Activated CD4-positive, alpha-beta memory T cell treated with anti-CD3 and anti-CD28 coated beads for 36 hours (primary cell): ENCODE measurements at regions not wholly inside any gene's neighbourhood (a gene's known extent, or its start where the extent isn't known, plus 50 kb on each side); places are given as distances from the start of the nearest gene placed in this dataset.

Experiments
- CTCF ChIA-PET: fragments of 350-600 bp; sonication (Branson Sonifier 250); formaldehyde crosslinking; loops from one replicate; lab custom pipeline; 2021; ENCODE audit warnings: antibody characterized with exemption, inconsistent platforms; lab: Charles Lee
- POLR2A ChIA-PET: fragments of 350-600 bp; sonication (Branson Sonifier 250); formaldehyde crosslinking; loops from one replicate; lab custom pipeline; 2021; ENCODE audit warnings: antibody characterized with exemption; lab: Charles Lee
- DNase-seq: peaks from one replicate; pipeline ENCODE4 v3.0.0-alpha.2; 2020
- H3K27ac Mint-ChIP-seq: one replicate; pipeline ENCODE4 v1.8.0; 2021; ENCODE audit warnings: mixed read lengths
- H3K27me3 Mint-ChIP-seq: one replicate; pipeline ENCODE4 v1.8.0; 2021; ENCODE audit warnings: mixed read lengths
- H3K36me3 Mint-ChIP-seq: one replicate; pipeline ENCODE4 v1.8.0; 2021; ENCODE audit warnings: mixed read lengths
- H3K4me1 Mint-ChIP-seq: one replicate; pipeline ENCODE4 v1.8.0; 2021; ENCODE audit warnings: low read depth, mixed read lengths
- H3K4me3 Mint-ChIP-seq: one replicate; pipeline ENCODE4 v1.8.0; 2021; ENCODE audit warnings: mild to moderate bottlenecking, mixed read lengths
- H3K9me3 Mint-ChIP-seq: one replicate; pipeline ENCODE4 v1.8.0; 2021; ENCODE audit warnings: mixed read lengths
- intact Hi-C: fragments of 100-400 bp; cut with micrococcal nuclease; formaldehyde crosslinking; loops from one replicate; pipeline ENCODE4 v1.15.1; 2023

DNA sequence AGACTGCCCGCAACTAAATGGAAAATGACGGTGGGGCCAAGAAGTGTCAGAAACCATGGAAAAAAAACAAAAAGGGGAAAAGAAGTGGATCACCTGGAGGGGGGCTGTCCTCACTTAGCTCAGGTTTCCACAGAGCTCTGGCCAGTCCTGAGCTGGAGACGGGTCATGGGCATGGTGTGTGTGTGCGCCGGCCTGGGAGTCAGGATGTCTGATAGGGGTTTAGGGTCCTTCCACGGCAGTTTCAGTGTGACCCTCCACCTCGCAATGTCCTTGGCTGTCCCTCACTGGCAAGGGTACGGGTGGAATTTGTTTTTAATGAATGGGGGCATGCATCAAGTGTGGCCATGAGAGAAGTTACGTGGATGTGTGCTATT is 133.2 kb upstream of the MEIS1 start:
- ChIA-PET CTCF (no interaction called here), POLR2A (no interaction called here)
- H3K4me1 Mint-ChIP-seq: no peaks in the 10 kb centered on the region
- H3K27ac Mint-ChIP-seq: no peak overlapping the region
- H3K27me3 Mint-ChIP-seq: no peaks in the 10 kb centered on the region
- H3K36me3 Mint-ChIP-seq: no peaks in the 10 kb centered on the region
- no peak overlapping the region for H3K4me3 Mint-ChIP-seq
- DNase-seq: no peak
- no peaks in the 10 kb centered on the region for H3K9me3 Mint-ChIP-seq
- intact Hi-C loops: no loop called here

DNA sequence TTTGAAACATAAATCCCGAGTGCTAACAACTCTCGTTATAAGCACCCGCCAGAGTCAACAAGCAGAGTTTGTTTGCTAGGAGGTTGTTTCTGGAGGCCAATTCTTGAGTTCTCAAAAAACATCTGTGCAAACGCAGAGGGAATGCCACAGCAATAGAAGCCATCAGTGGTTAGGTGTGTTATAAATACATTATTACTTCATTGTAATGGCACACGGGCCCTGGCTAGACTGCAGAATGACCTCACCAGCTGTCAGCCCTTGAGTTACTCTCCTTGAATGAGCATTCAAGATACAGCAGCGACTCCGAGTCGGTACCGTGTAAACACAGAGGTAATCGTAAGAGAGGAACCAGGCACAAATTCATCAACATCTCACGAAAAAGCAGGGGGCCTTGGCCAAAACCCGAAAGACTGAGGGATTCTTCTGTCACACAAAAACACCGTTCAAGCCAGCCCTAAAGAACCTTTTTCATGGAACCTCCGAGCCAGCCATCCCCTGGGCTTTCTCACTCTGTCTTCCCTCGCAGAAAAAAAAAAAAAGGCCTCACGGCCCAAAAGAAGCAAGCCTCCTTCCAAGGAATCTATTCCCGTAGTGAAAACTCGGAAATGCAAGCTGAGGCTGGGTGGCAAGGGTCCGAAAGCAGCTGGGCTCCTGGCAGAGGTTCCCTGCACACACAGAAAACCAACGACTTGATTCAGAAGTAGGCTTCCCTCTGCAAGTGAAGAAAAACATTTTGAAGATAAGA is 133.7 kb upstream of the MEIS1 start:
- Mint-ChIP-seq H3K9me3 (no peaks in the 10 kb centered on the region), H3K4me1 (no peaks in the 10 kb centered on the region), H3K27me3 (no peaks in the 10 kb centered on the region), H3K36me3 (no peaks in the 10 kb centered on the region), H3K4me3 (no peak overlapping the region), H3K27ac (no peak overlapping the region)
- intact Hi-C loops: no loop called here
- no peak for DNase-seq
- POLR2A ChIA-PET: no interaction called here
- CTCF ChIA-PET: no interaction called here

DNA sequence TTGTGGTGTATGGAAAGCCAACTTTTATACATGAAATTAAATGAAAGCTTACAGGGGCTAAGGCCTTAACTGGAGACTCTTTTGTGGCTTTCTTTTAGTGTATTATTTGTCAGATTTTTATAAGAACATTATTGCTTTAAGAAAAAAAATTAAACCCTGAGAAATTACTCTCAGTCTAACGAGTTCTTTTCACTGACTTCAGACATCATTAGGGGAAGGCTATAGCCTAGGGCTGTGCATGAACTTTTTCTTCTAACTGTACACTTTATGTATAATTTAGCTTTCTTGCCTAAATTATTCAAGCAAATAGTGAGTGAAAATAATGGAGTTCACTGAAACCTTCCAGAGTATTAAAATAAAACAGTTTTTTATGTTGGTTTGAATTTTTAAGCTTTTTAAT is 151.1 kb upstream of the MEIS1 start:
- intact Hi-C loops: no loop called here
- CTCF ChIA-PET: no interaction called here
- H3K27me3 Mint-ChIP-seq: no peaks in the 10 kb centered on the region
- H3K36me3 Mint-ChIP-seq: no peaks in the 10 kb centered on the region
- no peak for DNase-seq
- POLR2A ChIA-PET: no interaction called here
- H3K4me1 Mint-ChIP-seq: no peaks in the 10 kb centered on the region
- H3K9me3 Mint-ChIP-seq: peaks cover 2% of the 10 kb centered on the region
- no peak overlapping the region for H3K4me3 Mint-ChIP-seq
- no peak overlapping the region for H3K27ac Mint-ChIP-seq

DNA sequence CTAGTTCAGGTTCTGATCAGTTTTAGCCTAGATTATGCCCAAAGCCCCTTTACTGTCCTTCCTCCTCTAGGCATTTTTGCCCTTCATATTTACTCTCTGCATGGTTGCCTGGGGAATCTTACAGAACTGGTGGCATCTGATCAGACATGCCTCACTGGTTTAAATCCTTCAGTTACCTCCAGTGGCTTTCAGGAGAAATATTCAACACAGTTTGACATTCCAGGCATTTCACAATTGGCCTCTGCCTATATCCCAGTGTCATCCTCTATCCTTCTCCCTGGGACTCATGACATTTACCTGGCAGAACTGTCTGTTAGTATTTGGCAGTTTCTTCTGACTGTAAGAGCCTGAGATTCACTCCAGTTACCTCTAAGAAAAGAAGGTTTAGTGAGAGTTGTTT is 152.9 kb upstream of the MEIS1 start:
- Mint-ChIP-seq H3K27ac (no peak overlapping the region), H3K4me3 (no peak overlapping the region), H3K27me3 (no peaks in the 10 kb centered on the region), H3K4me1 (no peaks in the 10 kb centered on the region), H3K36me3 (no peaks in the 10 kb centered on the region), H3K9me3 (no peaks in the 10 kb centered on the region)
- ChIA-PET CTCF (no interaction called here), POLR2A (no interaction called here)
- intact Hi-C loops: no loop called here
- no peak for DNase-seq

DNA sequence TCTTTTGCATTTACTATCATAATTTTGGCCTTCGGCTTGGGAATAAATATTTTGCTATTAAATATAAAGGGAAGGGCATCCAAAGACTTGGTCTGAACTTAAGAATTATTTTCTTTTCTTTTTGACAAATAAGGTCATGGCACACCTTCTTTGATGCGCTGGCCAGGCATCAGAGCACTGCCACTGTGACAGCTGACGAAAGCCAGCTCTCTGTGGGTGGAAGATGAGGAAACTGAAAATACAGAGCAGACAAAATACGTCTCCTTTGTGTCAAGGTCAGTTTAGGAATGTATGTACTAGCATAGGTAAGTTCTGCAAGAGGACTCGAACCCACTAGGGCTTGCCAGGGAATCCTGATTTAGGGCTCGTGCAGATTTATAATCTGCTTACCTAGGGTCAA is 155.9 kb upstream of the MEIS1 start:
- POLR2A ChIA-PET: no interaction called here
- H3K4me1 Mint-ChIP-seq: no peaks in the 10 kb centered on the region
- no peak overlapping the region for H3K27ac Mint-ChIP-seq
- no peaks in the 10 kb centered on the region for H3K9me3 Mint-ChIP-seq
- no peak for DNase-seq
- no peak overlapping the region for H3K4me3 Mint-ChIP-seq
- CTCF ChIA-PET: no interaction called here
- H3K27me3 Mint-ChIP-seq: no peaks in the 10 kb centered on the region
- intact Hi-C loops: no loop called here
- no peaks in the 10 kb centered on the region for H3K36me3 Mint-ChIP-seq

DNA sequence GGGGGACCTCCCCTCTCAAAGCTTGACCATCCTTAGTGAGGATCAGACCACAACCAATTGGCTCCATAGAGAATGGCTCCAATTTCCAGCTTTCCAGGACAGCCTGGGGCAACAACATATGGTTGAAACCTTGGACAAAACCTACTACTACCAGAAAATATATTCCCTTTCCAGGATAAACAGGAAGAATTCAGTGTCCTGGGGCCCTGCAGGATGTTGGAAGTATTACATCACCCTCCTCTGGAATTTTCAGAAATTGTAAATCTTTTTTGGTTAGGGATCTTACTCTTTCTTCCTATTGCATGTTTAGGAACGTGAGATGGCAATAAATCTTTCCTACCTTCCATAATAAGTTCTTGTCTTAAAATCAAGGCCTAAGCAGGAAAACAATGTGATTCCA is 158.9 kb upstream of the MEIS1 start:
- no peak overlapping the region for H3K27ac Mint-ChIP-seq
- H3K4me3 Mint-ChIP-seq: no peak overlapping the region
- H3K9me3 Mint-ChIP-seq: no peaks in the 10 kb centered on the region
- no peak for DNase-seq
- H3K4me1 Mint-ChIP-seq: no peaks in the 10 kb centered on the region
- ChIA-PET CTCF (no interaction called here), POLR2A (no interaction called here)
- intact Hi-C loops: no loop called here
- H3K36me3 Mint-ChIP-seq: no peaks in the 10 kb centered on the region
- H3K27me3 Mint-ChIP-seq: no peaks in the 10 kb centered on the region

DNA sequence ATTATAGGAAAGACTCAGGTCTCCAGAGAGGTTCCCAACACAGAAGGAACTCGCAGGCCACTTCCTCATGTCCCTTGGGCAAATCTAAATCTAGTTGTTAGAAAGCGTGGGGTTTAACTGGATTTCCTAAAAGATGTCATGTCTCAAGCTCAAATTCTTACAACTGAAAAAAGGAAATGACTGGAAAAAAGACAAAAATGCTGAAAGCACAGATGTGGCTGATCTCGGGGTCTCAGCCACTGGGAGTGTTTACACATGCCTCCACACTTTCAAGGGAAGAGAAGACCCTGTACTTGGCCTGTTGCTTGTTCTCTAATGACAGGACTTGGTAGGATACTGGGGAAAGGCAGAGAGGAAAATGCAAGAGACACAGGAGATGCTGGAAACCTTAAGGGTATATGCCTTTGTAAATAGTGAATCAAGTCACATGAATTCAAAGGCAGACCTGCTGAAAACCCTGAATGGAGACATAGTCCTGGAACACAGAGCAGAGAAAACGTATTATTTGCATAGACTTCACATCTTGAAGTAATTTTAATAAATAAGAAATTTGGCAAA is 160.9 kb upstream of the MEIS1 start:
- no peak overlapping the region for H3K27ac Mint-ChIP-seq
- ChIA-PET CTCF (interaction anchor here (0.7 kb wide), 1 partner anchor 8 kb away, joined by 3 read pairs; no protein-coding TSS in a partner anchor), POLR2A (no interaction called here)
- intact Hi-C loops: no loop called here
- no peaks in the 10 kb centered on the region for H3K36me3 Mint-ChIP-seq
- no peak for DNase-seq
- H3K4me3 Mint-ChIP-seq: no peak overlapping the region
- H3K9me3 Mint-ChIP-seq: no peaks in the 10 kb centered on the region
- H3K27me3 Mint-ChIP-seq: no peaks in the 10 kb centered on the region
- H3K4me1 Mint-ChIP-seq: no peaks in the 10 kb centered on the region

DNA sequence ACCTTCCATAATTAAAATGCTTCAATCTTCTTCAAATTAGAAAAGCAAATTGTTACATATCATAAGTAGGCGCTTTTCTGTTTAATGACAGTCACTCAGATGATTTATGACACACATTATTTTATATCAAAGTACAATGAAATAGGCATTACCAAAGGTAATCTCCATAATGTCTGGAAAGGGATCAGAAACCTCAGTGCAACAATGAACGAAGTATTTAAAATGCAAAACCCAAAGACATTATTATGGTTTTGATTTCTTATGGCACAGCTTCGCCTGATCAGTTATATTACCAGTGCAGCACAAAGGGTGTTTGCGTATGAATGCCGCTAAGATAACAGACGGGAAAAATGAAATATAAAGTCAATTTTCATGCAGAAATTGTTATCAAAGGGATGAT is 162.2 kb upstream of the MEIS1 start:
- DNase-seq: no peak
- Mint-ChIP-seq H3K27me3 (no peaks in the 10 kb centered on the region), H3K4me1 (no peaks in the 10 kb centered on the region), H3K9me3 (no peaks in the 10 kb centered on the region), H3K36me3 (no peaks in the 10 kb centered on the region), H3K27ac (no peak overlapping the region), H3K4me3 (no peak overlapping the region)
- ChIA-PET POLR2A (no interaction called here), CTCF (no interaction called here)
- intact Hi-C loops: no loop called here

DNA sequence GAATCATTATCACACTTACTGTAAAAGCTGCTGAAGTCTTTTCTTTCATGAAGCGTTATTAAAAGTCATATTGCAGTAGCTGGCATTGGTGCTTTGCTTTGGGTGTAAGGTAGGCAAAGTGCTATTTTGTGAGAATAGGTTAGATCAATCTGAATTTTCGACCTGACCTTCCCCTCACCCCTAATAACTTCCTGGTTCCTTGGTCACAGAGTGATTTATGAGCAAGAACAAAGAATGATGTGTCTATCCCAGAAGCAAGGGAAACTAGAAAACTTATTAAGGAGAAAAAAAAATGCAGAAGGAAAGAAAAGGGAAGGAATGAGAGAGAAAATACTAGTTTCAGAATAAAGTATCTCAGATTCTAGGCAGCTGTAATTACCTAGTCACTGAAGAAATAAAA is 163.1 kb upstream of the MEIS1 start:
- no peak for DNase-seq
- intact Hi-C loops: no loop called here
- Mint-ChIP-seq H3K4me3 (no peak overlapping the region), H3K9me3 (no peaks in the 10 kb centered on the region), H3K36me3 (no peaks in the 10 kb centered on the region), H3K4me1 (no peaks in the 10 kb centered on the region), H3K27me3 (no peaks in the 10 kb centered on the region), H3K27ac (no peak overlapping the region)
- ChIA-PET CTCF (no interaction called here), POLR2A (no interaction called here)

DNA sequence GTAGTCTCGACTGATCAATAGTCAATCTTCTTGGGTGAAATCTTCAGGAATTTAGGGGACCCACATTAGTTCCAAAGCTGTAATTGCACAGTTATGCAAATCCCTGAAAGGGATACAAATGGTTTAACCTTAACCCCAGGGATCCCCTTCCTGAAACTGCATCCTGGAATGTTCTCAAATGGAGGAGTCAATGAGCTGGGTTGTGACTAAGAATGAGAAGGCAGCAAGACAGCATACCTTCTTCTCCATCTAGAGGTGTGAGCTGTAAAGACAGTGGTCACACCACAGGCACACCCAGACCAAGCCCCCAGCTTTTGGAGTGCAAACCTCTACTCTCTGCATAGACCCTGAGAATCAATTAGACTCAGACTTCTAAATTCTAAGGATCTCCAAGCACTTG is 164.7 kb upstream of the MEIS1 start:
- Mint-ChIP-seq H3K4me1 (no peaks in the 10 kb centered on the region), H3K27ac (no peak overlapping the region), H3K36me3 (no peaks in the 10 kb centered on the region), H3K9me3 (no peaks in the 10 kb centered on the region), H3K4me3 (no peak overlapping the region), H3K27me3 (no peaks in the 10 kb centered on the region)
- no peak for DNase-seq
- intact Hi-C loops: no loop called here
- ChIA-PET POLR2A (no interaction called here), CTCF (no interaction called here)

DNA sequence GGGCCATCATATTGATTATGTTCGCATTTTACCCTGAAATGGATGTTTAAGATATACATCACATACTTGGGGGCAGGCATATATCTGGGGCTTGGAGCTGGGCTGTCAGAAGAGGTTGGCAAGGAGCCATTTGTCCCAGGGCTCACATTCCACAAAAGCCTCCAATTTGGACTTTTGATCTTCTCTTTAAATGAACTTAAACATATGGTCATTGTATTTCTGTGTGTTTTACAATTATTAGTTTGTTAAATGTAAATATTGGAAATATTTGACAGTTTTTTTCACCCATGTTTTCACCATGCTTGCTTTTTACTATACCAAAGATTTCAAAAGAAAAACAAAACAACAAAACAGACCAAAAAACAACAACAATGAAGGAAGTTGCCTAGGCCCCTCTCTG is 165.8 kb upstream of the MEIS1 start:
- intact Hi-C loops: no loop called here
- no peaks in the 10 kb centered on the region for H3K9me3 Mint-ChIP-seq

DNA sequence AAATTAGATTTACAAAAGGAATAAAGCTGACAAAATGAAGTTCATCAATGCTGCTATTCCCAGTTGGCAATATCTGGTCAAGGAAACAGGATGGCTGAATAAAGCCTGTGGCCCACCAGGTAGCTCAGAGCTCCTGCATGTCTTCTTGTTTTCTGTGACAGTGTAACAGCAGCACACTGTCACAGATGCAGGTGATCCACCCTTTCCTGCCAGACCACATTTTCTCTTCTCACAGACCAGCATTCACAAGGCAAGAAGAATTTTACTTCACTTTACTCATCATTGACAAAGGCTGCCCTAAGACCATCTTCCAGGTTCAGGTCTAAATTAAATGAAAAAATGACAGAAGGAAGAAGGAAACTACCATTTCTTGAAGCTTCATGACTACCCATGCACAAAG is 166.2 kb upstream of the MEIS1 start:
- H3K4me3 Mint-ChIP-seq: no peak overlapping the region
- H3K27me3 Mint-ChIP-seq: no peaks in the 10 kb centered on the region
- CTCF ChIA-PET: no interaction called here
- no peaks in the 10 kb centered on the region for H3K9me3 Mint-ChIP-seq
- POLR2A ChIA-PET: no interaction called here
- intact Hi-C loops: no loop called here
- no peak overlapping the region for H3K27ac Mint-ChIP-seq
- H3K36me3 Mint-ChIP-seq: no peaks in the 10 kb centered on the region
- no peak for DNase-seq
- no peaks in the 10 kb centered on the region for H3K4me1 Mint-ChIP-seq

More for the DNA sequence above, 165.8 kb upstream of the MEIS1 start:
- Mint-ChIP-seq H3K4me1 (no peaks in the 10 kb centered on the region), H3K4me3 (no peak overlapping the region), H3K27ac (no peak overlapping the region), H3K36me3 (no peaks in the 10 kb centered on the region), H3K27me3 (no peaks in the 10 kb centered on the region)
- ChIA-PET CTCF (no interaction called here), POLR2A (no interaction called here)
- no peak for DNase-seq

DNA sequence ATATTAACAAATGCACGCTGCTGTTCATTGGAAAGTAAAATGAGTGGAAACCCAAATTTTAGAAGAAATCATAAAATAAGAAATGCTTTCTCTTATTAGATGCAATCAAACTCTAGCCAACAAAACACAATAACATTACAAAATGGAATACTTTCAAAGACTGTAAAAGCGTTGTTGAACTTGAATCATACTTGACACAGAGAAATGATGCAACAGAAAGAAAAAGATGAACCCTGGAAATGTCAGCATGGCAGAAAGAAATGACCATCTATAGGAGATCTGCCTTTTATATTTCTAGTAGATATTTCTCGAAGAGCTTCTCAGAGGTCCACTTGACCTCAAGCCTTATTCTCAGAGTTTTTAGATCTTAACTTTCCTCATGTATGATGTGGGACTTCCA is 170.6 kb upstream of the MEIS1 start:
- H3K4me3 Mint-ChIP-seq: no peak overlapping the region
- H3K27ac Mint-ChIP-seq: no peak overlapping the region
- DNase-seq: no peak
- ChIA-PET POLR2A (no interaction called here), CTCF (no interaction called here)
- H3K9me3 Mint-ChIP-seq: no peaks in the 10 kb centered on the region
- no peaks in the 10 kb centered on the region for H3K27me3 Mint-ChIP-seq
- intact Hi-C loops: no loop called here
- H3K4me1 Mint-ChIP-seq: no peaks in the 10 kb centered on the region
- no peaks in the 10 kb centered on the region for H3K36me3 Mint-ChIP-seq
